HPDE6-E6E7 (cell line): ENCODE measurements at regions not wholly inside any gene's neighbourhood (a gene's known extent, or its start where the extent isn't known, plus 50 kb on each side); places are given as distances from the start of the nearest gene placed in this dataset.
"Not testable (repeated sequence)": the region's sequence is repeated elsewhere in the genome, so short reads cannot be mapped to it uniquely, and the experiment has no call there.

Source experiments
- DNase-seq: peaks from one replicate; pipeline ENCODE4 v3.0.0; 2011; ENCODE audit warnings: missing footprints; ENCODE audit errors: extremely low spot score

- DNase-seq = no peak
Measured at GRCh38 chr5:125085797-125086505, 339.5 kb upstream of the ZNF608 start.

- DNase-seq = no peak
Measured at GRCh38 chr5:125088522-125089105, 342.2 kb upstream of the ZNF608 start.

GRCh38 chr5:125092138-125092537 lies 345.7 kb upstream of the ZNF608 start:
- not testable (repeated sequence) for DNase-seq

GRCh38 chr5:125093776-125094175 lies 347.3 kb upstream of the ZNF608 start:
- DNase-seq = peak; percentile 60

- DNase-seq = no peak
Measured at GRCh38 chr5:125100342-125100741, 353.9 kb upstream of the ZNF608 start.

GRCh38 chr5:125100951-125101350 lies 354.5 kb upstream of the ZNF608 start:
- no peak for DNase-seq

GRCh38 chr5:125103459-125103858 lies 357.0 kb upstream of the ZNF608 start:
- DNase-seq = no peak

- DNase-seq = no peak
Measured at GRCh38 chr5:125106271-125106670, 359.8 kb upstream of the ZNF608 start.

- DNase-seq = no peak
Measured at GRCh38 chr5:125106881-125107280, 360.4 kb upstream of the ZNF608 start.

GRCh38 chr5:125109293-125109692 lies 362.9 kb upstream of the ZNF608 start:
- no peak for DNase-seq

GRCh38 chr5:125109816-125110215 lies 363.4 kb upstream of the ZNF608 start:
- no peak for DNase-seq

- DNase-seq = no peak
Measured at GRCh38 chr5:125112196-125112595, 365.8 kb upstream of the ZNF608 start.

- DNase-seq = no peak
Measured at GRCh38 chr5:125113328-125113727, 366.9 kb upstream of the ZNF608 start.

GRCh38 chr5:125115195-125115525 lies 368.7 kb upstream of the ZNF608 start:
- DNase-seq = no peak

- no peak for DNase-seq
Measured at GRCh38 chr5:125117566-125117965, 371.1 kb upstream of the ZNF608 start.

GRCh38 chr5:125120012-125120411 lies 373.6 kb upstream of the ZNF608 start:
- DNase-seq = no peak

- DNase-seq = no peak
Measured at GRCh38 chr5:125125031-125125823, 378.8 kb upstream of the ZNF608 start.

GRCh38 chr5:125126050-125126449 lies 379.6 kb upstream of the ZNF608 start:
- DNase-seq = no peak

GRCh38 chr5:125129151-125129806 lies 382.8 kb upstream of the ZNF608 start:
- DNase-seq = no peak

- no peak for DNase-seq
Measured at GRCh38 chr5:125130591-125130990, 384.2 kb upstream of the ZNF608 start.

GRCh38 chr5:125134216-125135081 lies 388.0 kb upstream of the ZNF608 start:
- DNase-seq = no peak
